ENCODE measurements at regions not wholly inside any gene's neighbourhood (a gene's known extent, or its start where the extent isn't known, plus 50 kb on each side); places are given as distances from the start of the nearest gene placed in this dataset.
A peak's percentile ranks its signal among the peaks of the same experiment; 100 is the strongest.

GRCh38 chr1:80918380-80918779, 882.4 kb upstream of the ADGRL2 start:
- DNase-seq (ENCODE audit: low read depth in 2 of 2), result no peak

- no peak for DNase-seq (ENCODE audit: low read depth in 2 of 2)
Measured at GRCh38 chr1:80917826-80918225, 882.9 kb upstream of the ADGRL2 start.

- no peak for DNase-seq (ENCODE audit: low read depth in 2 of 2)
Measured at GRCh38 chr1:80917225-80917624, 883.5 kb upstream of the ADGRL2 start.

DNA sequence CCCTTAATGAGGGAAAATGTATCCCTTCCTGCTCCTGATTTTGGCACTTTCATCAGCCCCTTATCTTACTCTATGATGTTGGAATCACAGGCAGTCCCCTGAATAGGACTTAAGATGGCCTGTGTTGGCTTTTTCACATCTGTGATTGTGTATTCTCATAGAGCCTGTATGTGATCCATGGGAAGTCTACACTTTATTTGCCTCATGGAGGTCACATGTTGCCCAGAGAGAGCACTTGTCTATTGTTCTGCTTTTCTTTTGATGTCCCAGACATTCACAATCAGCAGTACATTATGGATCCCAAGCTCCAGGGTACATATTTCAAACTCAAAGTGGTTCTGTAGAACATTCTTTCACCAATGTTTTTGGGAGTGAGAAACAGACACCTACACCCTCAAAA, 885.2 kb upstream of the ADGRL2 start:
- DNase-seq (ENCODE audit: low read depth in 2 of 2), result no peak

- no peak for DNase-seq (ENCODE audit: low read depth in 2 of 2)
Measured at GRCh38 chr1:80910426-80910825, 890.3 kb upstream of the ADGRL2 start.

DNA sequence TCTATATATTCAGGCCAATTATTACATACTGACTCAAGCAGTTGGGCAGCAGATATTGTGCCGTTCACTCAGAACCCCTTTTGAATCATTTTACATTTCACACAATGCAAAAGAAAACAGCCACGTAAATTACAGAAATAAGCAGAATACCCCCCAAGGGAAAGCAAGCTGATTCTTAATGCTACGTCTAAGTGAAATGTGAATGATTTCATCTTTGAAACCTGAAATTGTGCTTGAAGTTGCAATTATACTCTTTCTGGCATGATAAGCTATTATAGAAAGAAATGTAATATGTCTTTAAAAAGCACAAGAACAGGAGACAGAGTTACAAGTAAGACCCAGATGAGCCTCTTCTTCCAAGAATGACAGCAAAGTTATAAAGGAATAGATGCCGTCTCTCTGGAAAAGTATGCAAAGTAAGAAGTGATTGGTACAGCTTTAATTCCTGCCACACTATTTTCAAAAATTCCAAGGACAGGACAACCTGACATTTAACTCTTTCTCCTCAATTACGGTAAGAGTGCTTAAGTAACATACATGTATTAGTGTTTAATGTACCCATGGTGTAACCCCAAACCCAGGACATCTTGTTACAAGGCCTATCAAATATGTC, 891.5 kb upstream of the ADGRL2 start:
- no peak for DNase-seq (ENCODE audit: low read depth in 2 of 2)

- no peak for DNase-seq (ENCODE audit: low read depth in 2 of 2)
Measured at GRCh38 chr1:80896781-80897356, 903.9 kb upstream of the ADGRL2 start.

GRCh38 chr1:80894921-80895320, 905.8 kb upstream of the ADGRL2 start:
- no peak for DNase-seq (ENCODE audit: low read depth in 2 of 2)

GRCh38 chr1:80893115-80893514, 907.6 kb upstream of the ADGRL2 start:
- peak; percentile 13 to 21 for DNase-seq (ENCODE audit: low read depth in 2 of 2)

GRCh38 chr1:80892539-80892938, 908.2 kb upstream of the ADGRL2 start:
- DNase-seq (ENCODE audit: low read depth in 2 of 2), result no peak

GRCh38 chr1:80891871-80892270, 908.9 kb upstream of the ADGRL2 start:
- no peak for DNase-seq (ENCODE audit: low read depth in 2 of 2)

DNA sequence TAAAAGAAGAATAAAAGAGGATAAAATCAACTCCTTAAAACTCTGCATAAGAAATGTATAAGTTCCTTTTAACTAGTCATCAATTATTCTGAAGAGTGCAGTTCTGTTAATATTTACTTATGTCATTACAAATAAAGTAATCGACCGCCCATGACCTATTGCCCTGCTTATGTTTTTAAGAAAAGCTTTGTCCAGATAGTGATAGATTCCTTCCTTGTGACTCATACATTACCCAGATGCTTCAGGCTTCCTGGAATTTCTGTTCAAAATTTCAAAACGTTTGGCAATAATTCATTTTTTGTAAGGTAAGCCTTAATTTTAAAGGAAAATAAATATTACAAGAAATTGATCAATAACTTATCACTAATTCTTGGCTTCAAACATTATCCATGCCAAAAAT, 918.2 kb upstream of the ADGRL2 start:
- DNase-seq (ENCODE audit: low read depth in 2 of 2), result peak in 1 of 2 experiments; percentile 25

DNA sequence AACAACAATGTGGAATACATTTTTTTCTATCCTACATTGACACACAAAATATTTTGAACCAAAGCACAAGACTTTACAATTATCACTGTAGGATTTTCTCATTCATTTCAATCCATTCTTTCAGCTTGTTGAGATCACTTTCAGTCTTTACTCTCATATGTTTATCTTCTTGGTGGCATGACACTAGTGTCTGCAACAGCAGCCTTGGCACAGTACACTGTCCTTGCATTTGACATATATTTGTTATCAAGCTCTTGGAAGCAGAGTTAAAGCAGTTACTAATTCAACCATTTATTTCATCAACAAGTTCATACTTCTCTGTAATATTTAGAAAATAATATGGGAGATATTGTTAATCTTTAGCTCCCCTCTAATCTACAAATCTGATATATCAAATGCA, 922.4 kb upstream of the ADGRL2 start:
- DNase-seq (ENCODE audit: low read depth in 2 of 2), result no peak

DNA sequence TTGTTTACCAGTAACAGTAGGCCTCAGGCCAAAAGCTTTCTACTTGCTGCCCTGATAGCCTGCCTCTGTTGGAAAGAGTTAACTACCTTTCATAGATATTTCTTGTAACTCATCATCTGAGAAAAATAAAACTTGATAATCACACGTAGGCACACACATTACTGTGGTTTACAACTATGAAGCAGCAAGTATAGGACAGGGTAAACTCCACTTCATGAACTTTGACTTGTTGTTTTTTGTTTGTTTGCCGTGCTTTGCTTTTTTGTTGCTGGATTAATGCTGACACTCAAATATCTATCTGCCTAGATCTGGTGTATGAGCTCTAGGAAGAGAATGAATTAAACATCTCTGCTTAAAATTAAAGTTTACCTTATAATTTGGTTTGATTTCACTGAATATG, 924.7 kb upstream of the ADGRL2 start:
- no peak for DNase-seq (ENCODE audit: low read depth in 2 of 2)

- DNase-seq (ENCODE audit: low read depth in 2 of 2), result no peak
Measured at GRCh38 chr1:80869299-80869698, 931.4 kb upstream of the ADGRL2 start.

- DNase-seq (ENCODE audit: low read depth in 2 of 2), result no peak
Measured at GRCh38 chr1:80847904-80848303, 952.8 kb upstream of the ADGRL2 start.

GRCh38 chr1:80846966-80847365, 953.8 kb upstream of the ADGRL2 start:
- DNase-seq (ENCODE audit: low read depth in 2 of 2), result no peak

- no peak for DNase-seq (ENCODE audit: low read depth in 2 of 2)
Measured at GRCh38 chr1:80842796-80843195, 957.9 kb upstream of the ADGRL2 start.

- no peak for DNase-seq (ENCODE audit: low read depth in 2 of 2)
Measured at GRCh38 chr1:80841261-80841660, 959.5 kb upstream of the ADGRL2 start.

- DNase-seq (ENCODE audit: low read depth in 2 of 2), result no peak
Measured at GRCh38 chr1:80837066-80837465, 963.7 kb upstream of the ADGRL2 start.

- no peak for DNase-seq (ENCODE audit: low read depth in 2 of 2)
Measured at GRCh38 chr1:80836505-80836904, 964.2 kb upstream of the ADGRL2 start.

DNA sequence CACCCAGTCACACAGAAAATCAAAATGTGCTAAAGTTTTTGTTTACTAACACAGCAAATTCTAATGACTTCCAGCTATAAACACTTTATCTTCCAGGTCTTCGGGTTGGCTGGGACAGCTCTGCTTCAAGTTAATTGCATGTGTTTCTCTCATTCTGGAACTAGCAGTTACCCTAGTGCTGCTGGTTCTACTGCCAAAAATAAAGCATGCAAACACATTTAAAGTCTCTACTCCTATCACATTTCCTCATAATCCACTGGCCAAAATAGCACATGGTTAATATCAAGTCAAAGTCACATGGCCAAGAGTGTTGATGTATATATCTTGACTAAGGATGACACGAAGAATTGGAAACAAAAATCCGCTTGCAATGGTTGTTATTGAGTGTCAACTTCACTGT, 973.1 kb upstream of the ADGRL2 start:
- no peak for DNase-seq (ENCODE audit: low read depth in 2 of 2)

- no peak for DNase-seq (ENCODE audit: low read depth in 2 of 2)
Measured at GRCh38 chr1:80825067-80825466, 975.7 kb upstream of the ADGRL2 start.

GRCh38 chr1:80818211-80818610, 982.5 kb upstream of the ADGRL2 start:
- DNase-seq (ENCODE audit: low read depth in 2 of 2), result no peak
